HL-60 (cell line): ENCODE measurements at regions not wholly inside any gene's neighbourhood (a gene's known extent, or its start where the extent isn't known, plus 50 kb on each side); places are given as distances from the start of the nearest gene placed in this dataset.

Experiments used
- CTCF ChIP-seq: IDR thresholded peaks from one replicate; pipeline ENCODE4 v1.5.1; 2011; ENCODE audit warnings: low read length, control low read depth, inconsistent platforms; ENCODE audit not compliant: insufficient read depth
- GABPA ChIP-seq: IDR thresholded peaks from 2 replicates; pipeline ENCODE4 v1.6.1; 2012; ENCODE audit warnings: low read depth
- POLR2AphosphoS5 ChIP-seq: IDR thresholded peaks from 2 replicates; pipeline ENCODE4 v1.6.1; 2012; ENCODE audit warnings: low read depth
- REST ChIP-seq: IDR thresholded peaks from 2 replicates; pipeline ENCODE4 v1.6.1; 2012; ENCODE audit warnings: low read depth; ENCODE audit not compliant: insufficient replicate concordance
- SPI1 ChIP-seq: IDR thresholded peaks from 2 replicates; pipeline ENCODE4 v1.6.1; 2012; ENCODE audit warnings: low read depth, mild to moderate bottlenecking, borderline replicate concordance

GRCh38 chr3:132966374-132966773, 71.8 kb upstream of the TMEM108 start:
- TF ChIP-seq CTCF: no peak
- no peak for TF ChIP-seq POLR2AphosphoS5
- no peak for TF ChIP-seq REST
- no peak for TF ChIP-seq SPI1
- no peak for TF ChIP-seq GABPA
